ENCODE measurements at regions not wholly inside any gene's neighbourhood (a gene's known extent, or its start where the extent isn't known, plus 50 kb on each side); places are given as distances from the start of the nearest gene placed in this dataset.

- TF ChIP-seq EZH2 (IDR thresholded peaks at IDR 0.05; ENCODE audit: low read length, unreplicated experiment) (no peak), CTCF (conservative IDR thresholded peaks at IDR 0.05; ENCODE audit: low read depth, low read length) (no peak)
Observed at GRCh38 chr5:158384535-158385481, 525.9 kb upstream of the CLINT1 start.

Data from PC-3 (cell line).